ENCODE measurements at regions not wholly inside any gene's neighbourhood (a gene's known extent, or its start where the extent isn't known, plus 50 kb on each side); places are given as distances from the start of the nearest gene placed in this dataset.

- H3K4me3 ChIP-seq = no peak overlapping the region
- no peak for DNase-seq
- H3K27me3 ChIP-seq = no peaks in the 10 kb centered on the region
- no peak for TF ChIP-seq CTCF (IDR thresholded peaks at IDR 0.05)
- TF ChIP-seq EP300 (IDR thresholded peaks at IDR 0.05) = no peak
- no peak for TF ChIP-seq POLR2A (IDR thresholded peaks at IDR 0.05)
- intact Hi-C loops (cut with DNase I) = no loop called here
- 62 to 66% (median 66%) methylated on average over 3 of the region's 3 CpGs for WGBS, 3 donors
- H3K27ac ChIP-seq = no peak overlapping the region
- no peaks in the 10 kb centered on the region for H3K36me3 ChIP-seq
- H3K4me1 ChIP-seq (ENCODE audit: insufficient read depth) = peaks cover 4% of the 10 kb centered on the region
- H3K9me3 ChIP-seq = no peaks in the 10 kb centered on the region
Observed at GRCh38 chr11:110908401-110909105, 196.3 kb upstream of the ARHGAP20 start.

- H3K27me3 ChIP-seq = no peaks in the 10 kb centered on the region
- no peaks in the 10 kb centered on the region for H3K9me3 ChIP-seq
- no peaks in the 10 kb centered on the region for H3K4me1 ChIP-seq (ENCODE audit: insufficient read depth)
- no peaks in the 10 kb centered on the region for H3K36me3 ChIP-seq
- no peak overlapping the region for H3K4me3 ChIP-seq
- no peak overlapping the region for H3K27ac ChIP-seq
- WGBS, 3 donors = 26 to 47% (median 38%) methylated on average over 1 of the region's 1 CpG
- TF ChIP-seq POLR2A (IDR thresholded peaks at IDR 0.05) = no peak
- TF ChIP-seq CTCF (IDR thresholded peaks at IDR 0.05) = no peak
- no peak for TF ChIP-seq EP300 (IDR thresholded peaks at IDR 0.05)
- DNase-seq = no peak
- intact Hi-C loops (cut with DNase I) = no loop called here
Observed at GRCh38 chr11:110907629-110908028, 195.4 kb upstream of the ARHGAP20 start.

- no peak for DNase-seq
- TF ChIP-seq EP300 (IDR thresholded peaks at IDR 0.05) (no peak), CTCF (IDR thresholded peaks at IDR 0.05) (no peak), POLR2A (IDR thresholded peaks at IDR 0.05) (no peak)
- no peaks in the 10 kb centered on the region for H3K27me3 ChIP-seq
- no peak overlapping the region for H3K4me3 ChIP-seq
- no peak overlapping the region for H3K27ac ChIP-seq
- H3K4me1 ChIP-seq (ENCODE audit: insufficient read depth) = no peaks in the 10 kb centered on the region
- H3K36me3 ChIP-seq = no peaks in the 10 kb centered on the region
- 76 to 88% (median 77%) methylated on average over 5 of the region's 5 CpGs for WGBS, 3 donors
- intact Hi-C loops (cut with DNase I) = no loop called here
- no peaks in the 10 kb centered on the region for H3K9me3 ChIP-seq
Observed at GRCh38 chr11:110903830-110904229, 191.6 kb upstream of the ARHGAP20 start.

GRCh38 chr11:110903378-110903777 lies 191.1 kb upstream of the ARHGAP20 start:
- no peak for DNase-seq
- intact Hi-C loops (cut with DNase I) = no loop called here
- Histone ChIP-seq H3K4me1 (ENCODE audit: insufficient read depth) (no peaks in the 10 kb centered on the region), H3K4me3 (no peak overlapping the region), H3K27ac (no peak overlapping the region), H3K36me3 (no peaks in the 10 kb centered on the region), H3K27me3 (no peaks in the 10 kb centered on the region), H3K9me3 (no peaks in the 10 kb centered on the region)
- TF ChIP-seq POLR2A (IDR thresholded peaks at IDR 0.05) (no peak), CTCF (IDR thresholded peaks at IDR 0.05) (no peak), EP300 (IDR thresholded peaks at IDR 0.05) (no peak)
- 90 to 94% (median 94%) methylated on average over 3 of the region's 3 CpGs for WGBS, 3 donors
